ENCODE measurements at regions not wholly inside any gene's neighbourhood (a gene's known extent, or its start where the extent isn't known, plus 50 kb on each side); places are given as distances from the start of the nearest gene placed in this dataset.

- TF ChIP-seq CTCF (IDR thresholded peaks at IDR 0.05; ENCODE audit: low read length): no peak
- no peak for TF ChIP-seq EZH2 (IDR thresholded peaks at IDR 0.05; ENCODE audit: borderline replicate concordance, low read length)
Observed at GRCh38 chr1:195744256-195744655, 864.0 kb downstream of the KCNT2 start.
